ENCODE measurements at regions not wholly inside any gene's neighbourhood (a gene's known extent, or its start where the extent isn't known, plus 50 kb on each side); places are given as distances from the start of the nearest gene placed in this dataset.

DNA sequence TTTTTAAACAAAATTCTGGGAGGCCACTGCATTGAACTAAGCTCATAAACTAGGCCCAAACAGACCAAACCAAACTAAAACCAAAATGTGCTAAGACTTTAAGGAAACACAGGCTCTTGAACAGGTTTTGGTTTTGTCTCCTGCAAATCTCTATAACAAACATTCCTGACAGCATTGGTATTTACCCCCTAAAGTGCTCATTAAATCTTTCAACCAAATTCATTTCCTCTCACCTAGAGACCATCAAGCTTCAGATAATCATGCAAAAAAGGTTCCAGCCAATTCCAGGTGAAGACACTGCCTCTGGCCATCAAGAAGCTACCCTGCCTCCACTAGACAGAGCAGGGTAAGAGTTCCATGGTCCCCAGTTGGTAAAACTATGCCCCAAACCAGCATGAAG, 951.2 kb upstream of the MIR17HG start:
- DNase-seq, result no peak

DNA sequence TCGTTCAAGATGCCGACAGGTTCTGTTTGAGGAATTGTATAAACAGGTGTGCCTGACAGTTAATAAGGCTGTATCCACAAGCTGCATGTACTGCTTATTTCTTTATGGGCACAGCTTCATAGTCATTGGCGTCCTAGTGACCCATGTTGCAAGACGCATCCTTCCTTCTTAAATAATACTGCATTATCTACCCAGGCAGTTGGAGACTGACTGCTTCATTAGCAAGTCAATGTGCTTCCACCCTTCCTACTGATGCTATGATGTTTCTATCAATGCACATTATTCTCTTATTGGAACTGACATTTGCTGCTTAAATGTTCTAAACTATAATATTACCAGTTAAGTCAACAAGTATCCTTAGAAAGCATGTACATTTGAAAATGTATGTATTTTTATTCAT, 950.0 kb upstream of the MIR17HG start:
- DNase-seq, result no peak

DNA sequence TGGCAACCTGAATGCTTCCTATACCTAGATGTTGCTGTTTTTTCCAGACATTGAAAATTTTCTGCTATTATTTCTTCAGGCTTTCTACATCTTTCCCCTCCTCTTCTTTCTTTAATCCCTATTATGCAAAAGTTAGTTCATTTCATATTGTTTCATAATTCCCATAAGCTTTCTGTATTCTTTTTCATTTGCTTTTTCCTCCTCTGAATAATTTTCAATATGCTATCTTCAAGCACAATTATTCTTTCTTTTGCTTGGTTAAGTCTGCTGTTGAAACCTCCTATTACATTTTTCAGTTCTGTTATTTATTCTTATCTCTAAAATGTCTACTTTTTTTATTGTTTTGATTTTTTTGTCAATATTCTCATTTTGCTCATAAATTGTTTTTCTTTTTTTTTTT, 947.1 kb upstream of the MIR17HG start:
- no peak for DNase-seq

DNA sequence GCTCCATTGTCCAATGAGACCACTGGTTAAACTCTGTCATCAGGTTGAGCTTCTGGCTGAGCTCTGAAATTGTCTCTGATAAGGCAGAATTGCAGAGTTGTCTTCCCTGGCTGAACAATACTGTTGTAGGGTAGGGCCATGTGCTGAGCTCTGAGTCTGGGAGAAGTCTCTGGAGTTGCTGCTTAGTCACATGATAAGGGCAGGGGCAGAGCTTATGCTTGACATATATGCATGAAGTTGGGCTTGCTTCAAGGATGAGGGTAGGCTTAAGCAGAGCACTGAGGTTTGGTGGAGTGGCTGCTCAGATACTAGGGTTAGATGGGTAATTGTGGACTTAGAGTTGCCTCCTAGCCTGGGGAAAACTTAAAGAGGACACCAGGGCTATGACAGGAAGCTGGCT, 946.3 kb upstream of the MIR17HG start:
- no peak for DNase-seq

DNA sequence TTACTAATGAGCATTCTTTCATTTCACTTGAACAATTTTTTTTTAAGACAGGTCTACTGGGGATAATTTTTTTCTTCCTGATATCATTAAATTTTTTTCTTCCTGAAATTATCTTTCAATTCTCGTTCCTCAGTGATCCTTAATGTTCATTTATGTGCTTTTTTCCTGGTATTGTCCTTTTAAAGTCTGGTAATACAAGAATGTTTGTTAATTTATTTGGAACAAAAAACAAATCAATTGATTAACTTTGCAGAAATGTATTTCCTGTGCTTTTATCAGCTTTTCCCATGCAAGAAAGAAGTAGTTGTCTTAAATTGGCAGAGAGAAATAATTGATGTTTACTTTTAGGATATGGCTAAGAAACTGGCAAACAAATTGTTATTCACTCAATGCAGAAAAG, 945.4 kb upstream of the MIR17HG start:
- DNase-seq, result no peak

DNA sequence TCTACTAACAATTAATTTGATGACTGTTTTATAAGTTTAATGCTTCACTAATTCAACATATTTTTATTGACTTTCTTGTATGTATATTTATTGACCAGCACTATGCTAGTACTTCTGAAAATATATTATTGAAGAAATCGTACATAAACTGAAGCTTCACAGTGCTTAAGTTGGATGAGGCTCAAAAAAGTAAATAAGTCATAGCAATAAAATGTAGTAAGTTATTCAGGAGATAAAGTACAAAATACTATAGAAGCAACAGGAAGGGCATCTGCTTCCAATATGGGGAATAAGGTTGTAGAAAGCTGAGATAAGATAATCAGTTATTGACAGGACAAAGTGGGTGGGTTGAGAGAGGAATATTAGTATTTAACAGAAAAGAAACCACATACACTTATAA, 944.9 kb upstream of the MIR17HG start:
- DNase-seq, result no peak

DNA sequence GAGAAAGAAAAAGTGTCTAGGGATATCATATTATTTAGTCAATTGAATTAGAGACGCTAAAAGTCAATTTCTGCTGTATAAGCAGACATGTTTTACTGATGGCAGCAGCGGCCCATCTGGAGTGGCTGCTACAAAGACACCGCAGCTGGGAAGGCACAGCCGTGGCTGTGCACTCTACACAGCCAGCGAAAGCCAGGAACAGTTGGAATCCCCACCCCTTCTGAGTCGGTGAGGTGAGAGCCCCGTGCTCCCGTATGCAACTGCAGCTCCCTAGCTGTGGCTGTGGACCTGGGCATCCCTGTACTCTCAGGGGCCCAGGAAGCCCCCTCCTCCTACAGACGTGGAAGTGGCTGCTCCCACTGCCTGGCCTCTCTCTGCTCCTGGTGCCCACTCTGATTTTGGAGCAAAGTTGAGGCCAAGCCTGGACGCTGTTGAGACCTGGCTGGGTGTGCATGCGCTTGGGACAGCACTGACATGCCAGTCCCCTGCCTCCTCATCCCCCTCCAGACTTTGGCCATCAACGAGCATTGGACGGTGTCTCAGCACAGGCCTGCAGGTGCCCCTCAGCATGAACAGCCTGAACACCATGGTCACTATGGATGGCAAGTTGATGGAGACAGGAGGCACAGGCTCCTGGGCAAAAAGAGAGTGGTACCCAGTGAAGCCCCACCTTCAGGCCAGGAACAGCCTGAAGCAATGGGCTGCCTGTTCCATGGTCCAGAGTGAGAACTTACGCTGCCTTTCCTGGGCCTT, 944.0 kb upstream of the MIR17HG start:
- no peak for DNase-seq

DNA sequence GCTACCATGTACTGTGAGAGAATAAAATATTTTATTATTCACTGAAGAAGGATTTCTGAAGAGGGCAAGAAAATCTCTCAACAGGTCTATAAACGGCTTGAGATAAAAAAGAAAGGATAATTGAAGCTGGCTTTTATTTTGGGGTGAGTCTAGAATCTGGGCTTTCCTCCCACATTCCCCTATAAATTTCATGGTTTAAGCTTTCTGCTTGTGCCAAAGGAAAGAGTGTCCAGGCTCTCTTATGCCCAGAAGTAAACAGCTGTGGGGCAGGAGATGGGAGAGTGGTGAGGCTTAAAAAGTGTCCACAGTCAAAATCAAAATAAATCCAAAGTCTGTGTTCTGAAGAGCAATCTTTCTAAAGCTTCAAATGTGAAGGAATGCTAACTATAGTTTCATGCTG, 942.2 kb upstream of the MIR17HG start:
- DNase-seq, result no peak

DNA sequence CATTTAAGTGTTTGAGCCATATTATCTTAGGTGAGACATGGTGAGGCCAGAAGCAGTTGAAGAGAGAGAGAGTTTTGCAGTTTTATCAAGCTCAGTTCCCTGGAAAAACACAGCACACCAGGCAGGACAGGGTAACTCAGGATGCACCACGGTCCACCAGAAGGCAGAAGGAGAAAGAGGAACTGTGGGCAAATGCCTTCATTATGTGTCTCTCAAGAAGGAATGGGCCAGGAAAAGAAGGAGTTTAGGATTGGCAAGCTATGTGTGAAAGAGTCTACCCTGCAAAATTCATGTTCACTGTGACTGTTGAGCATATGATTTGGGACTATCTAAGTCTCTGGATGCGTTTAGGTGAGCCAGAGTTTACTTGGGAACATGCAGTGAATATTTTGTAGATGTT, 934.5 kb upstream of the MIR17HG start:
- no peak for DNase-seq

DNA sequence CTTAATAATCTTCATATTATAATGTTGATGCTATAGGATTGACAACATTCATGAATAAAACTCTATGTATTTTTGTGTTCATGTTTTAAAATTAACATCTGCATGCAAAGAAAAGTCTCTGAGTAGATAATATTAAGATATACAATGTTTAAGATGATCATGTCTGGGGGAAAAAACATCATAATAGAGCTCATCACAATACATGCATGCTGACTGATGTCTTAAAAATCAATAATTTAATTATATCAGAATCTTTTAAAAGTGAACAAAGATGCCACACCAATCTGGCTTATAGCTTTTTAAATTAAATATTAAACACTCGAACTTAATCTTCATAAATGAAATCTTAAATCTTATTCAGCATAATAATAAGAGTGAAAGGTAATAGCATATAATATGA, 933.9 kb upstream of the MIR17HG start:
- DNase-seq, result no peak

DNA sequence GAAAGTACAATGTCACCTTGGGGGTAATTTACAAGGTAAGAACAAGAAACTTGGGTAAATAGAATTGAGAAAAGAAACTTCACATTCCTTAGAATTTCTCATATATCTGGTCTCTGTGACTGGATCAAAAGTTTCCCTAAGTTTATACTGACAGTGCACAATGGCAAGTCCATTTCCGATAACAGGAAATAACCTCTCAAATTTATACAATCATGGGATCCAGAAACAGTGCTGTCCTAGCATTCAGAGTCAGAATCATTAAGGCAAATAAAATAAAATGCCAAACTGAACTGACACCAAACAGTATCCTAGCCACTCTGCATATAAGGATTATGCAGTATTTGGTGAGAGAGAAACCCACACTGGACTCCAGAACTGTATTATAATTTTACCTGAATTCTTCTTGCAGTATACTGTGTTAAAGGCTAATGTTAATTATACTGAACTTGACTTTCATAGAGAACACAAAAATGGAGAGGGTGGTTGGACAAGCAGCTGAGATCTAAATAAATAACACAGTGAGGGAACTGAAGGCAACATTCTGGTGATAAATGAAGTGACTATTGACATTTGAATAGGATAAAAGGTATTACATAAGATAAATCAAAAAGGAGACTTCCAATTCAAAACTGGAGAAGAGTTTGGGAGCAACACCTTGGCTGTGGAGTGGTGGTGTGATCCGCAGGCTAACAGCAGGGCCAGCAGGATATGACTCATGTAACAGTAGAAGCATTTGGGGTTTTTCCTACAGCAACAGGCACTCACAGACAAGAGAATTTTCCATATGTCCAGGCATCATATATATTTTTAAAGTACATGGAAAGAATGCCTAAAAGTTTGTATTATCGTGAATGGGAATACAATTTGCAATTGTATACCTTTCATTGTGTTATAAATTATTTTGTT, 932.5 kb upstream of the MIR17HG start:
- no peak for DNase-seq

DNA sequence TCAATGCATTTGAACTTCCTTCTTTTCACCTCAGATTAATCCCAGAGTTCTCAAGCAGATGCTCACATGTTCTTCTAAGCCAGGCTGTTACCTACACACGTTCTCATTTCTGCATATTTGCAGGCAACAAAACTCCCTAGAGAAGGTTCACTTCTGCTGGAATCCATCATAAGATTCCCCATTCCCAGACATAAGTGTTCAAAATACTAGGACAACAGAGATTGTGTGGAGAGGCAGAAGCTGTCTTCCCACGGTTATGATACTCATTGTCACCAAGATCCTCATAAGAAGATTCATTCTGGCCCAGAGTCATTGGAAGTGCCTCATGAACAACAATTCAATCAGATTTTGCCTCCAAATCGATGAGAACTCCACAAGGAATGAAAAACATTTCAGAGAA, 931.6 kb upstream of the MIR17HG start:
- no peak for DNase-seq

DNA sequence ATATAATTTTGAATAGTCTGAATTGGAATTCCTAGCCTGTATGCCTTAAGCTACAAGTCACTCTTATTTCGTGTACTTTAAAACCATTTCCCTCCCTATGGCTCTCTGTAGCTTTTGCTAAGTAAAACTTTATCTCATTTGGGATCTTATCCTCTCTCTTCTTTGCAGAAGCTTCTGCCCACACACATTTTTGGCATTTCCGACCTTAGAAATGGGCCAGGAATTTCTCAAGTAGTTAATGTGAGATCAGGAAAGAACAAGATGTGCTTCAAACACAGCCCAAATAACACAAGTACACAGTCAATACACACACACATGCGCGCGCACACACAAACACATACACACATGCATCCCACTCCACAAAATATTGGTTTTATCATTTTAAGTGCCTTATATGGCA, 931.0 kb upstream of the MIR17HG start:
- no peak for DNase-seq

DNA sequence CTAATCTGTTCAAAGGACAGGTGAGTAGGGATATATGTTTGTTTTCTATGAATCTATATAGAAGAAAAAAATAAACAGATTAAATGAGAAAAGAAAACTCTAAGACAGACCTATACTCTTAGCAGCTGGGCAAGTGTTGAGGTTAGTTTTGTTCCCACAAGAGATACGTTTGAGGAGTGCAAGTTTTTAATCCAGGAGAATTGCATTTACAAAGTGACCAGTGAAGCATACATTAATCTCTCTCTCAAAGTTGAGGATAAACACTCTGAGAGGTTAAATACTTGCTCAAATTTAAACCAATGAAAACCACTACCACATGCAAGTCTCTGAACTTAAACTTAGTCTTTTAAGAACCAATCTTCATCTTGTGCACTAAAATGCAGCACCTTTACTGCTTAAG, 930.5 kb upstream of the MIR17HG start:
- DNase-seq, result no peak

DNA sequence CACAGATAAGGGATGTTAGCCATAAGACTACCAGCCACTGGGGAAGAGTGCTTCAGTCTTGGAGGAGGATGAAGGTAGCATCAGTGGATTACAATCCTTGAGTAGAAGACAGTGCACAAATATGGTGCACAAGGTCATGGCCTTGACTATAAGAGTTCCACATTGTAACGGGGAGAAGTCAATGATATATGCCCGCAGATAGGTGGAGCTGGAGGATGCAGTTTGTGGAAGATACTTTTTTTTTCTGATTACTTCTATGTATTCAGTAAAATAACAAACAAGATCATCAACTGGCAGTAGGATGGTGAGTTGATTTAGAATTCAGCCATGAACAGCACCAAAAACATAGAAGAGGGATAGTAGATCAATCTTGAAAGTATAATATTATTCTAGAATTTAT, 926.8 kb upstream of the MIR17HG start:
- no peak for DNase-seq

DNA sequence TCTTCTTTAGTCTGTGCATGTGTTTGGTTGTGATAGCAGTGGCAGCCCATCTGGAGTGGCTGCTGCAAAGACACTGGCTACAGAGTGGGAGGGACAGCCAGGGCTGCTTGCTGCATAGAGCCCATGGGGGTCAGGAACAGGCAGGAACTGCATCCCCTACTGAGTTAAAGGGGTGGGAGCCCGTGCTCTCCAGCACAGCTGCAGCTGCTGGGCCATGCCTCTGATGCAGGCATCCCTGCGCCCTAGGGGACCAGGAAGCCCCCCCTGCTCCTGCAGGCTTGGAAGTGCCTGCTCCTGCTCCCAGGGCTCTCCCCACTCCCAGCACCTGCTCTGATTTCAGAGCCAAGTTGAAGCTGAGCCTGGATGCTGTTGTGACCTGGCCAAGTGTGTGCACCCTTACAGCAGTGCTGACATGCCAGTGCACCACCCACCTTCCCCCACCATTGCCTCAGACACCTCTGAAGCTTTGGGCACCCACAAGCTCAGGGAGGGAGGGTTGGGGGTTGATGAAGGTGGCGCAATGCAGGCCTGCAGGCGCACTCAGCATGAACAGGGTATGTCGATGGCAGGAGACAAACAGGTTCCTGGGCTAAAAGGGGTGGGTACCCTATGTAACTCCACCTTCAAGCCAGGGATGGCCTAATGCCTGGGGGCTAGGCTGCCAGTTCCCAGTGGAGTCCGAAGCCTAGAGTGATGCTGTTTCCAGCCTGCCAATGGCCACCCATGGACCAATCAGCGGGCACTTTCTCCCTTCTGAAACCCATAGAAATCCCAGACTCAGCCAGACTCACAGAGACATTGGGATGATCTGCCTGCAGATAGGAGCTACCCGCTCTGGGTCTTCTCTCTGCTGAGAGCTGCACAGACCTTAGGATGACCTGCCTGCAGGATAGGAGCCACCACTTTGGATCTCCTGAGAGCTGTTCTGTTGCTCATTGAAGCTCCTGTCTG, 919.9 kb upstream of the MIR17HG start:
- DNase-seq, result no peak

DNA sequence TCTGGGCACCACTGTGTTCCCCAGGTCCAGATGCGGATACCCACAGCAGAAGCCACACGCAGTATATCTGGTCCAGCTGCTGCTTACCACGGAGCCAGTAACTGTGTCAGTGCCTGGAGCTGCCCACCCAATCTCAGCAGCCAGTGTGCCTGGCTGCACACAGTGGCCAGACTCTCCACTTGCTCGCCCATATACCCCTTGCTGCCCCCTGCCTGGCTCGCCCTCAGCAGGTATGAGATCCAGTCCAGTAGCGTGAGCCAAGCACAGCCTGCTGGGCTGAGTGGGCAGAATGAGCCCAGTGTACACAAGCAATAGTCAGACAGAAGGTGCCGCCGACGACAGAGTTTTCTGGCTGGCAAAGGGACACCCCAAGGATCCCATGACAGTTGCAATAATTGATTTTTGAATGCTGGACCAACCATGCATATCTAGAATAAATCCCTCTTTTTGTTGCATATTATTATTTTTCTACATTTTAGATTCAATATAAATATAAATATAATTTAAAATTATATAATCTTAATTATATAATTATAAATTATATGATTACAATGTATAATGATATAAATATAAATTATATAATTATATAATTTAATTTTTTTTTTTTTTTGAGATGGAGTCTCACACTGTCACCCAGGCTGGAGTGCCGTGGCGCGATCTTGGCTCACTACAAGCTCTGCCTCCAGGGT, 918.8 kb upstream of the MIR17HG start:
- no peak for DNase-seq

DNA sequence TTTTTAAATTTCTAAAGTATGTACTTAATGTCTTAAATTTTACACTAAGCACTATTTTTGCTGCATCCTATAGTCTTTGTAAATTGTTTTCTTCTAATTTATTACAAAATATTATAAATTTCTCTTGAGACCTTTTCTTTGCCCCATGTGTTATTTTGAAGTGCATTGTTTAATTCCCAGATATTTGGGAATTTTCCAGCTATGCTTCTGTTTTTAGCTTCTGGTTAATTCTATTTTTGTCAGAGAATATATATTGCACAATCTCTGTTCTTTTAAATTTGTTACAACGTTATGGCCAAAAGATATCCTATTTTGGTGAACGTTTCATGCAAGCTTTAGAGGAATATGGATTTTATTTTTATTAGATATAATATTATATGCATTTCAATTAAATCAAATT, 917.4 kb upstream of the MIR17HG start:
- no peak for DNase-seq

DNA sequence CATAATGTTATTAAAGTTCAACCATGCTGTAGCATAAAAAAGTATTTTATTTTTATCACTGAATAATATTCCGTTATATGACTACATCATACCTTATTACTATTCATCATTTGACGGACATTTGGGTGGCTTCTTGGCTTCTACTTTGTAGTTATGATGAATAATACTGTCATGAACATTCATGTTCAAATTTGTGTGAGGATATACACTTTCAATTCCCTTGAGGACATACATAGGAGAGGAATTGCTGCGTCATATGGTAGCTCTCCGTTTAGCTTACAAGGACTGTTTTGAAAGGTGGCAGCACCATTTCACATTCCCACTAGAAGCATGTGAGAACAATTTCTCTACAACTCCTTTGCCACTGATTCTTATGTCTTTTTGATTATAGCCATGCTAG, 910.8 kb upstream of the MIR17HG start:
- no peak for DNase-seq

DNA sequence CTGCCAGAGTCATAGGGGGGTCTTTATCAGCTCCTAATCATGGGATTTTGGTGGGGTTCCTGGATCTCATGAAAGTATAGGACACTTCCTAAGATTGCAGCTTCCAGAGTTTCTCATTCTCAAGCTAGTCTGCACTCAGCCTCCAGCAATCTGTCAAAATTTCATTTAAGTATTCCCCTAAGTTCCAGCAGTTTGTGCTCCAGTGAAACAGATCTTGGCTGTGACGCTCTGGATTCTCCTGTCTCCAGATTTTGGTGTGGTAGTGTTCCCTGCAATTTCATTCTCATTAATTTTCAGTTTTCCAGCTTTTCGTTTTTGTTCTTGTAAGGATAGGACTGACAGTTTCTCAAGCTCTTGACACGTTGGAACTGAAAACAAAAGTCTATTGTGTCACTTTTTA, 908.9 kb upstream of the MIR17HG start:
- DNase-seq, result no peak

DNA sequence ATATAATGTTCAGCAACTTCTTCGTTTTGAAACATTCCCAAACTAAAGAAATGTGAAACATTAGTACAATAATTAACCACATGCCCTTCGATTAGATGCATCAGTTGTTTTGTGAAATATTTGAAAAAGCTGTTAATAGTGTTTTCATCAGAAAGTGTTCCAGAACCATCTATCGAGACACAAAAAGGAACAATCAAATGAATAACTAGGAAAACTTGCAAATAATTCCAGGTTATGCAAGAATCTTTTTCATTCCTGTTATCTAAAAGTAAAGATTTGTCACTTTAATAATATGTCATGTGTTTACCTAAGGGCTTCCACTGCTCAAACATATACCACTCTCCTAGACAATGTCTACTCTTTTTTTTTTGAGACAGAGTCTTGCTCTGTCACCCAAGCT, 904.2 kb upstream of the MIR17HG start:
- no peak for DNase-seq

DNA sequence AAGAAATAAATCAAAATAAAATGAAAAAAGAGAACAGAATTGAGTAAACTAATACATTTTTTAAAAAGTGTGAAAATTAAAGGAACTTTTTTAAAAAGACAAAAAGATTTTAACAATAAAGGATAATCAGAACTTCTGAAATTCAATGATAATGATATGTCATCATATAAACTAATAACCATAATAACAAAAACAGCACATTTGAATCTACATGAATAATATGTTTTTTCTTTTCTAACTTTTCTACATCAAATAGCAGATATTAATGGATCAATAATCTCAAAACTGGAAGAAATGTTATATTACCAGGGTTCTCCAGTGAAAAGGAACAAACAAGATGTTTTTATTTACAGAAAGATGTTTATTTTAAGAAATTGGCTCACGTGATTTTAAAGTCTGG, 903.3 kb upstream of the MIR17HG start:
- DNase-seq, result no peak

DNA sequence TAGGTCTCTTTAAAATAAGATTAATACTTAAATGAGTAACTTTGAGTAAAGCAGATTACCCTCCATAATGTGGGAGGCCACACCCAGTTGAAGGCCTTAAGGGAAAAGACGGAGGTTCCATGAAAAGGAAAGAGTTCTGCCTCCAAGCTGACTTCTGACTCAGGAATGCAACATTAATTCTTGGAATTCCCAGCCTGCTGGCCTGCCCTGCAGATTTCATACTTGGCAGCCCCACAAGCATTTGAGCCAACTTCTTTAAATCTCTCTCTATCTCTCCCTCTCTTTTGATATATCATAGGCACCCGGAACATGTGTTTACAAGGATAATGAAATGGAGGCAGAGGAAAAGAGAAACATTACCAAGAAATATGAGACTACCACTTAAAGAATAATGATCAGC, 902.3 kb upstream of the MIR17HG start:
- DNase-seq, result no peak
